Fibroblast of skin of right biceps (primary cell): ENCODE measurements at regions not wholly inside any gene's neighbourhood (a gene's known extent, or its start where the extent isn't known, plus 50 kb on each side); places are given as distances from the start of the nearest gene placed in this dataset.
A peak's percentile ranks its signal among the peaks of the same experiment; 100 is the strongest.
"Not testable (repeated sequence)": the region's sequence is repeated elsewhere in the genome, so short reads cannot be mapped to it uniquely, and the experiment has no call there.

Experiments used
- DNase-seq: peaks from one replicate; pipeline ENCODE4 v3.0.0-alpha.2; 2013

GRCh38 chr1:230591678-230592077, 50.6 kb upstream of the COG2 start:
- no peak for DNase-seq

- no peak for DNase-seq
These were observed 52.3 kb upstream of the COG2 start for GRCh38 chr1:230589951-230590350.

DNA sequence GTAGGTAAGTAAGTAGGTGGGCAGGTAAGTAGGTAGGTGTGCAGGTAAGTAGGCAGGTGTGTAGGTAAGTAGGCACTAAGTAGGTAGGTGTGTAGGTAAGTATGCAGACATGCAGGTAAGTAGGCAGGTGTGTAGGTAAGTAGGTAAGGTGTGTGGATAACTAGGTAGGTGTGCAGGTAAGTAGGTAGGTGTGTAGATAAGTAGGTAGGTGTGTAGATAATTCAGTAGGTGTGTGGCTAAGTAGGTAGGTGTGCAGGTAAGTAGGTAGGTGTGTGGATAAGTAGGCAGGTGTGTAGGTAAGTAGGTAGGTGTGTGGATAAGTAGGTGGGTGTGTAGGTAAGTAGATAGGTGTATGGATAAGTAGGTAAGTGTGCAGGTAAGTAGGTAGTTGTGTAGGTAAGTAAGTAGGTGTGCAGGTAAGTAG, 53.9 kb upstream of the COG2 start:
- DNase-seq: no peak

GRCh38 chr1:230587061-230587460, 55.2 kb upstream of the COG2 start:
- DNase-seq: no peak

DNA sequence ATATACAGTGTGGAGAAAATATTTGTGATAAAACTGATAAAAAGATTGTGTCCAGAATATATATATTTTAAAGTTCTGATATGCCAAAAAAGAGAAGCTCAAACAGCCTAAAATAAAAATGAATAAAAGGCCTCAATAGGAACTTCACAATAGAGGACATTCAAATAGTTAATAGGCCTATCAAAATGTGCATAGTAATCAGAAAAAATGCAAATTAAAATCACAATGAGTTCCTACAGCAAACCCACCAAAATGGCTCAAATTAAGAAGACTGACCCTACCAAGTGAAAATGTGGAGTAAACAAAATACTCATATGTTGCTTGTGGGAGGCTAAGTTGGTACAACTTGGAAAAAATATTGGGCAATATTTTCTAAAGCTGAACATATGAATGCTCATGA, 57.6 kb upstream of the COG2 start:
- DNase-seq: no peak

GRCh38 chr1:230581446-230582079, 60.7 kb upstream of the COG2 start:
- no peak for DNase-seq

DNA sequence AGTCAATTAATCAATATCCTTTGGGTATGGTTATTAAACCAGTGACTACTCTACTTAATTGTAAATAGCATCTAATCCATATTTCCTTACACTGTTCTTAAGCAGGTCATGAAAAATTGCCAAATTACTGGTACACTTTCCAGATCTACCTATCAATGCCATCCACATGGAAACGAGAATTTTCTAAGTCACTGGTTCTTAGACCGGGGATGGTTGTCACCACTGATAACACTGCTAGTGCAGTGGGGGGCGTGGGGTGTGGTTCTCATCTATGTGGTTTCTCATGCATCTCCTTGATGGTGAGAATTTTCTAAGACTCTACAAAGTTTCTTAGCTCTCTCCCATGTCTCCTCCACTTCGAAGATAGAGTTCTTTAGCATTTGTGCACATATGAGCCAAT, 63.7 kb upstream of the COG2 start:
- no peak for DNase-seq

- DNase-seq: no peak
These were observed 64.7 kb upstream of the COG2 start for GRCh38 chr1:230577537-230577936.

DNA sequence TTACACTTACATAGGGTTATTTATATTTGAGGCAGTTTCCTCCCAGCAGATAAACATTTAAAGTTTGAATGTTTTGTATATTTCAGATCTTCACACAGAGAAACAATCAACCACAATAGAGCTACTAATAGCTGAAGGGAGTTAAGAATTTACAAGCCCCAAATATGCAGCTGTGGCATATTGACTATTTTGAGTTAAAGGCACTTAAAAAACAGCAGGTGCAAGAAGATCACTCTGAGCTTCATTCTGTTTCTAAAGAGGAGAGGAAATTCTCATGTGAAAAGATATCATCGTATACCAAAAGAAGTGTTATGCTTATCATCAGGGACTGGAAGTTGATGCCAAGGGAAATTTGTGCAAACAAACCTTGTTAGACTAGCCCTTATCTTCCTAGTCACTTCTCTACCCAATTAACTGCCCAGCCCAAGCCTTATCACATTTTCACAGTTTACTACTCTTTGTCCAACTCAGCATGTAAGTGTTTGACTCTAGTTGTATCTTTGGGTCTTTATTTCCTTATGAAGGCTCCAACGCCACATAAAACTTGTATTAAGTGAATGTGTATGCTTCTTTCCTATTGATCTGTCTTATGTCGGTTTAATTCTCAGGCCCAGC, 66.3 kb upstream of the COG2 start:
- DNase-seq: no peak

- DNase-seq: no peak
These were observed 67.8 kb upstream of the COG2 start for GRCh38 chr1:230574502-230574901.

DNA sequence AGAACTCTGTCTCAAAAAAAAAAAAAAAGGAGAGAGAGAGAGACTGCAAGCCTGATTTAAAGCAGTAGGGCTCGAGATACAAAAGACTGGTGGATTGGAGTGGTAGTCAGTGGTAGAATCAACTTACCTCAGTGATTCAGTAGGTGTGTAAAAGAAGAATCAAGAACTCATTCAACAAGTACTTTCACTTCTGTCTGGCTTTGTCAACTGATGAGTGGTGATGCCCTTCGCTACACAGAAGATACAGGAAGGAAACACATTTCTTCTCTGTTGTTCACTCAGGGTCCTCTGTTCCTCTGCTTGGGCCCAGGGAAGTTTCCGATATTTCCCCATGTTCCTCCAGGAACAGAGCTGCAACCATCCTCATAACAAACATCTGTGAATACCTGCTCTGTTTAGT, 68.6 kb upstream of the COG2 start:
- DNase-seq: no peak

GRCh38 chr1:230572121-230573105, 69.9 kb upstream of the COG2 start:
- no peak for DNase-seq

- no peak for DNase-seq
These were observed 71.4 kb upstream of the COG2 start for GRCh38 chr1:230570724-230571360.

DNA sequence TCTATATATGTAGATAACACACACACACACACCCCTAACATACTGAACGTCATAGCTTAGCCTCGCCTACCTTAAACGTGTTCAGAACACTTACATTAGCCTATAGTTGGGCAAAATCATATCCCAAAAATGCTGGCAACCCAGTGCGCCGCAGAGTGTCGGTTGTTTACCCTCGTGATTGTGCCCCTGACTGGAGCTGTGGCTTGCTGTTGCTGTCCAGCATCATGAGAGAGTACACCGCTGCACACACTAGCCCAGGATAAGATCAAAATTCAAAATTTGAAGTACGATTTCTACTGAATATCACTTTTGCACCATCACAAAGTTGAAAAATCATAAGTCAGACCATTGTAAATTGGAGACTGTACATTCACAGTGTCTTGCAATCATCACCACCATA, 73.1 kb upstream of the COG2 start:
- DNase-seq: no peak

- no peak for DNase-seq
These were observed 73.6 kb upstream of the COG2 start for GRCh38 chr1:230568676-230569075.

DNA sequence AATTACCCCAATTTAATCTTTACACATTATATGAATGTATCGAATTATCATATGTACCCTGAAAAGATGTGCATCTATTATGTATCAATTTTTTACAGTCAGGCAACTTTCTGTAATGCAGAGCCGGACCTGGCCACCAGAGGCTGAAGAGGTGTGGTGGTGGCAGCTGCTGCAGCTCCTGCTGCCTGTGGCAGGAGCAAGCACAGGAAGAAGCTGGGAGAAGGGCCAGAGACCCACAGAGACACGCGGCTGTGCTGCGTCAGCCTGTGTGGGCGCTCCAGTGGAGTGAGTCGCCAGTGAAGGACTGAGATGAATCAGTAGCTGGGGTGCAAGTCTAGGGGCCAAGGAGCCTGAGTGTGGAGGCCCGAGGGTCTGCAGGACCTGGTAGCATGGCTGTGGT, 74.3 kb upstream of the COG2 start:
- peak; percentile 20 for DNase-seq

GRCh38 chr1:230567221-230567575, 75.1 kb upstream of the COG2 start:
- DNase-seq: no peak

DNA sequence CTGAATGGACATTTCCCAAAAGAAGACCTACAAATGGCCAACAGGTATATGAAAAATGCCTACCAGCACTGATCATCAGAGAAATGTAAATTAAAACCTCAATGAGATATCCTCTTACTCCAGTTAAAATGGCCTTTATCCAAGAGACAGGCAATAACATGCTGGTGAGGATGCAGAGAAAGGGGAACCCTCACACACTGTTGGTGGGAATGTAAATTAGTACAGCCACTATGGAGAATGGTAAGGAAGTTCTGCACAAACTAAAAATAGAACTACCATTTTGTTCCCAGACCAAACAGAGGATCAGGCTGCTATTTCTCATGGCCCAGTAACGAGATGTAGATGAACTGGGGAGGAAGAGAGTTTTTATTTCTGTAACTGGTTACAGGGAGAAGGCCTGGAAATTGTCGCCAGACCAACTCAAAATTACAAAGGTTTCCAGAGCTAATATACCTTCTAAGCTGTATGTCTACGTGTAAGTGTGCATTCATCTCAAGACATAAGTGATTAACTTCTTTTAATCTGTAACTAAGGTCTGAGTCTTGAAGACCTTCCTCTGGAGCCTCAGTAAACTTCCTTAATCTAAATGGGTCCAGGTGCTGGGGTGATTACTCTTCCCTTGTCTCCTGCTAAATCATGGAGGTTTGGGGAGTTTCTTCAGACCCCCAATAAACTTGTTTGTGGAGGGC, 75.6 kb upstream of the COG2 start:
- DNase-seq: not testable (repeated sequence)

GRCh38 chr1:230565141-230565540, 77.1 kb upstream of the COG2 start:
- no peak for DNase-seq

DNA sequence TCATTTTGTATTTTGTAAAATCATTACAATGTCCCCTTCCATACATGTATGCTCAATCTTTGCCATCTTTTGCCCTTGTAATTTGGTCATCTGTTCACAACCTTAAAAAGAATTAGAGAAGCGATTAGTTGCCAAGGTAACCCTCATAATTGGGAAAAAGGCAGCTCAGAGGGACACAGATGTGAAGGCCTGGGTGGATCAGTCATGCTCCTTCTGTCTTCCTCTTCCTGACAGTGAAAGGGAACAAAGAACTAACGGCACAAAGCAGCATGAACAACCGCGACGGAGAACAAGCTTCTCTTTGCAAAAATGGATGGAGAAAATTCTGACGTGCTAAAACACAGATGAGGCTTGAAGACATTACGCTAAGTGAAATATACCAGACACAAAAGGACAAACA, 78.7 kb upstream of the COG2 start:
- no peak for DNase-seq

- DNase-seq: no peak
These were observed 80.7 kb upstream of the COG2 start for GRCh38 chr1:230561570-230561969.

DNA sequence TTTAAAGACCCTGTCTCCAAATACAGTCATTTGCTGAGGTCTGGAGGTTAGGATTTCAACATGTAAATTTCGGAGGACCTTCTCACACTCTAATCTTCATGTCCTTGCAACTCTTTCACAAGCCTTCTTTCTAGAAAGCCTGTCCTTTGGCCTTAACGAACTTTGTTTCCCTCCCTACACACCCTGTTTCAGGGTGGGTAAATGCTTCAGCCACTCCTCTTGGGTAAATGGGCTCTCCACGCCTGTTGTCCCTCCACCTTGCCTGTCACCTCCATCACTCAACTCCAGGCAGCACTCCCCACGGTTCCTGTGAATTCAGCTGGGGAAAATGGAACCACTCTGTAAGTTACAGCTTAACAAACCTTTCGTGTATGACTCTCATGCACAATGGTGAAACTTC, 84.0 kb upstream of the COG2 start:
- DNase-seq: no peak

DNA sequence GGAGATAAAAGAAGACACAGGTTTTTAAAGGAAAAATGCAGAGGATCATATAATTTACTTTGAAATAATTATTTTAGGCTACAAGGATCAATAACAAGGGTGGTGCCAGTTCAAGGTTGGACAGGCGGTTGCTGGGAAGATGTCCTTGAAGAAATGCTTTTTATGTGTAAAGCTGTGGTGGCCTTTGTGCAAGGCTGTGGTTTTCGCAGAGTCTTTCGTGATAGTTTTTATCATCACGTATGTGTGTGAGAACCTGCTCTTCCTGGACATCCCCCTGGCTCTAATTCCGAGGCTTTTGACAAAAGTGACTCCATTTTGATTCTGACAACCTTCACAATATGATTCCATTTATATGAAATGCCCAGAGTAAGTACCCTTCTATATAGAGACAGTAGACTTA, 85.8 kb upstream of the COG2 start:
- DNase-seq: no peak
